Colonic mucosa (tissue), 4 donors: ENCODE measurements at regions not wholly inside any gene's neighbourhood (a gene's known extent, or its start where the extent isn't known, plus 50 kb on each side); places are given as distances from the start of the nearest gene placed in this dataset.

Experiments
- DNase-seq: peaks from one replicate; pipeline ENCODE4 v3.0.0-alpha.2; 2020
- H3K27ac ChIP-seq: fragments of 200-600 bp; one replicate; pipeline ENCODE4 v1.8.0; 2021
- H3K27me3 ChIP-seq: fragments of 200-600 bp; one replicate; pipeline ENCODE4 v1.8.0; 2021
- H3K36me3 ChIP-seq: fragments of 200-600 bp; one replicate; pipeline ENCODE4 v1.8.0; 2021
- H3K4me1 ChIP-seq: fragments of 200-600 bp; one replicate; pipeline ENCODE4 v1.8.0; 2021; ENCODE audit warnings: mild to moderate bottlenecking
- H3K4me3 ChIP-seq: fragments of 200-600 bp; one replicate; pipeline ENCODE4 v1.8.0; 2021
- H3K9ac ChIP-seq, 2 donors: one replicate each; pipeline ENCODE4 v1.7.0; 2013; ENCODE audit warnings: control low read depth in 2 of 2, low read depth in 2 of 2, low read length in 2 of 2
- H3K9me3 ChIP-seq: fragments of 200-600 bp; one replicate; pipeline ENCODE4 v1.8.0; 2021
- intact Hi-C: fragments of 100-400 bp; cut with DNase I; formaldehyde crosslinking; loops from one replicate; pipeline ENCODE4 v1.14.1; 2022
- TF ChIP-seq, protein P1 (sequence below): fragments of 200-600 bp; IDR thresholded peaks from one replicate; pipeline ENCODE4 v1.8.0; 2022; ENCODE audit warnings: antibody characterized with exemption, mild to moderate bottlenecking
- donor health status: healthy.
- donor health status: DM: no; HTN: no; CAD: no.
- donor health status: DM: no; HTN: no; CAD: no.

DNA sequence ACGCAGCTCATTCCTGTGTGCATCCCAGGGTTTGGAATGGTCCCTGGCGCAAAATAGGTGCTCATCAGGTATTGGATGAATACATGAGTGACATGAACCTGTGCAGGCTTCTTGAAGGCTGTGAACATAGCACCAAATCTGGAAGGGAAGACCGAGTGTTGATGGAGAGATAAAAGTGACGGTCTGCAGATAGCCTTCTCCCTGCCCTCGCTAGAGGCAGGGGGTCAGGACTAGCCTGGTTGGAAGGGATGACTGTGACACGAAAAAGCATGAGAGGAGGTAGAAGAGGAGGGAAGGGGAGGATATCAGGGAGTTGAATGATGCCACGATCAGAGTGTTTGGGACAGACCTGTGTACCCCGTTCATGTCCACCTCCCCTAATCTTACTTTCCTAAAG, 267.1 kb downstream of the XXYLT1 start:
- DNase-seq: peak; percentile 6
- Histone ChIP-seq H3K4me1 (no peaks in the 10 kb centered on the region), H3K4me3 (no peak overlapping the region), H3K36me3 (no peaks in the 10 kb centered on the region), H3K9me3 (no peaks in the 10 kb centered on the region), H3K27me3 (no peaks in the 10 kb centered on the region), H3K9ac (no peak overlapping the region), H3K27ac (no peak overlapping the region)
- intact Hi-C loops: no loop called here
- TF ChIP-seq, protein P1, sequence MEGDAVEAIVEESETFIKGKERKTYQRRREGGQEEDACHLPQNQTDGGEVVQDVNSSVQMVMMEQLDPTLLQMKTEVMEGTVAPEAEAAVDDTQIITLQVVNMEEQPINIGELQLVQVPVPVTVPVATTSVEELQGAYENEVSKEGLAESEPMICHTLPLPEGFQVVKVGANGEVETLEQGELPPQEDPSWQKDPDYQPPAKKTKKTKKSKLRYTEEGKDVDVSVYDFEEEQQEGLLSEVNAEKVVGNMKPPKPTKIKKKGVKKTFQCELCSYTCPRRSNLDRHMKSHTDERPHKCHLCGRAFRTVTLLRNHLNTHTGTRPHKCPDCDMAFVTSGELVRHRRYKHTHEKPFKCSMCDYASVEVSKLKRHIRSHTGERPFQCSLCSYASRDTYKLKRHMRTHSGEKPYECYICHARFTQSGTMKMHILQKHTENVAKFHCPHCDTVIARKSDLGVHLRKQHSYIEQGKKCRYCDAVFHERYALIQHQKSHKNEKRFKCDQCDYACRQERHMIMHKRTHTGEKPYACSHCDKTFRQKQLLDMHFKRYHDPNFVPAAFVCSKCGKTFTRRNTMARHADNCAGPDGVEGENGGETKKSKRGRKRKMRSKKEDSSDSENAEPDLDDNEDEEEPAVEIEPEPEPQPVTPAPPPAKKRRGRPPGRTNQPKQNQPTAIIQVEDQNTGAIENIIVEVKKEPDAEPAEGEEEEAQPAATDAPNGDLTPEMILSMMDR: no peak

DNA sequence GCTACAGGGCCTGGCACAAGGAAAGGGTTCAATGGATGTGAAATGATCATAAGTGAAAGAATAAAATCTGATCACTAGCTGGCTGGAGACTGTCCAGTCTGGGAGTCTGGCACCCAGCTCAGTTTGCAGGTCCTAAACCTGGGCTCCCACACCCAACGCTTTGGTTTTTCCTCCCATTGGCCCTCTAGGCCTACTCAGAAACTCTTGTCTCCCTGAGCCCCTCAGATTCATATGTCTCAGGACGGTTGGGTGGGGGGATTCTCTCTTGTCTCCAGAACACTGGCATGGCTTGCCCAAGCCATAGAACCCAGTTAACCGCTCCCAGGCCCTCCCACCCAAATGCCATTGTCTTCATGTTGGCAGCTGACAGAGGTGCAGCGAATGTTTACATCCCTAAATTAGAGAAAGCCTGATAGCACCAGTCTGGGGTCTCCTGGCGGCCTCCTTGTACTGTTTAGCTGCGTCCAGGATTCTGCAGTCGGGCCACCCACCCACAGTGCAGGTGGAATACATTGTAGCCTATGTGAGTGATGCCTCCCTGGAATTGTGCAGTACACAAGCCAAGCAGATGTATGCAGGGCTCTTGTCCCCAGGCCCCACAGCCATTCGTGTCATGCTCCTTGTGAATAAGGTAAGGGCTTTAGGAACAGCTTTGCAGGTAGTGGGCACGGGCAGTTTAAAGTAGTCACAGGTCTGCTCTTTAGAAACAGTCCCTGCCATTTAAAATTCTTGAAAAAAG, 266.3 kb downstream of the XXYLT1 start:
- no peak overlapping the region for H3K27ac ChIP-seq

DNA sequence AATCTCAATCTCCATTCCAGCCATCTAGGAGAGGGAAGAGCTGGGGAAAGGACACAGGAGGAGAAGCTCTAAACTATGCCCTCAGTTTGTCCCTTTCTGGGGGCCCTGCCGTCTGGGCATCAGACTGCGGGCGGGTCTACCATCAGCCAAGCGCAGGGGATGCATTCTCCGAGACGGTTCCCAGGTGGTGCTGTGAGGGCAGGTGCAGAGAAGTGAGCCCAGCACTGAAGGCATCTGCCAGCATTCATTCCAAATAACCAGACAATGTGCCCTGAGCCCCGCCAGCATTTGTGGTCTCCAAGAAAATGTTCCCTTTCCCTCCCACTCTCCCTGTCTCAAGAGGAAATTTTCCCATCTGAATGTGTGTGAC, 265.7 kb downstream of the XXYLT1 start:
- intact Hi-C loops: no loop called here
- no peaks in the 10 kb centered on the region for H3K4me1 ChIP-seq
- no peak overlapping the region for H3K27ac ChIP-seq
- no peak overlapping the region for H3K4me3 ChIP-seq
- no peaks in the 10 kb centered on the region for H3K9me3 ChIP-seq
- no peaks in the 10 kb centered on the region for H3K27me3 ChIP-seq
- no peaks in the 10 kb centered on the region for H3K36me3 ChIP-seq
- no peak for DNase-seq
- TF ChIP-seq, protein P1: no peak
- no peak overlapping the region for H3K9ac ChIP-seq

More for the DNA sequence above, 266.3 kb downstream of the XXYLT1 start:
- intact Hi-C loops: no loop called here
- TF ChIP-seq, protein P1: no peak
- H3K9me3 ChIP-seq: no peaks in the 10 kb centered on the region
- peak; percentile 8 for DNase-seq
- no peaks in the 10 kb centered on the region for H3K36me3 ChIP-seq
- H3K9ac ChIP-seq: no peak overlapping the region
- no peak overlapping the region for H3K4me3 ChIP-seq
- no peaks in the 10 kb centered on the region for H3K4me1 ChIP-seq
- no peaks in the 10 kb centered on the region for H3K27me3 ChIP-seq

DNA sequence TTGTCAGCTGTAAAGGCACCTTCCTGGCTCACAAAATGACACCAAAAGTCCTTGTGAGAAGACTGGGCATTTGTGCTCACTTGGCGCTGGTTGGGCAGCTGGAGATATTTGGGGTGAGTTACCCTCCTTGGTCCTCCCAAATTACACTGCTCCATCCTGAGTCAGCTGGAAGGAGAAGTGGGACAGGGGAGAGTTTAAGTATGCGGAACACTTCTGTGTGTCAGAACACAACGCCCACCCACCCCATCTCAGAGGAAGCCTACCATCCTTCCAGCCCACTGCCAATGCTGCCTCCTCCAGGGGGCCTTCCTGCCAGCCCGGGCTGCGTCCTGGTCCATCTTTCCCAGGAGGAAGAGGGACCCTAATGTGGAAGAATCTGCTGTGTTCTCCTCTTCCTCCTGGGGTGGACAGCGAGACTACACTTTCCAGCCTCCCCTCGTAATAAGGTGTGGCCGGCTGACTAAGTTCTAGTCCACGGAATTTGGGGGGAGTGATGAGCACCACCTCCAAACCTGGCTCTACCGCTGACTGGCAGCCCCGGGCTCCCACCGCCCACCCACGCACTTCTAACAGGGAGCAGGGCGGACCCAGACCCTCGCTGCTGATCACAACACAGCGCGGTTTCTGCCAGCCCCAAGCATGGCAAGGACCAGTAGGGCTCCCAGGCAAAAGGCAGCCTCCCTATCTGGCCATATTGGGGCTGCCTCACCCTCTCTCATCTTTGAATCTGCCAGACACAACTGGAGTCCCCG, 265.0 kb downstream of the XXYLT1 start:
- Histone ChIP-seq H3K36me3 (no peaks in the 10 kb centered on the region), H3K9me3 (no peaks in the 10 kb centered on the region), H3K9ac (no peak overlapping the region), H3K27me3 (no peaks in the 10 kb centered on the region), H3K4me1 (no peaks in the 10 kb centered on the region), H3K27ac (no peak overlapping the region), H3K4me3 (no peak overlapping the region)
- TF ChIP-seq, protein P1: no peak
- intact Hi-C loops: no loop called here
- DNase-seq: no peak

DNA sequence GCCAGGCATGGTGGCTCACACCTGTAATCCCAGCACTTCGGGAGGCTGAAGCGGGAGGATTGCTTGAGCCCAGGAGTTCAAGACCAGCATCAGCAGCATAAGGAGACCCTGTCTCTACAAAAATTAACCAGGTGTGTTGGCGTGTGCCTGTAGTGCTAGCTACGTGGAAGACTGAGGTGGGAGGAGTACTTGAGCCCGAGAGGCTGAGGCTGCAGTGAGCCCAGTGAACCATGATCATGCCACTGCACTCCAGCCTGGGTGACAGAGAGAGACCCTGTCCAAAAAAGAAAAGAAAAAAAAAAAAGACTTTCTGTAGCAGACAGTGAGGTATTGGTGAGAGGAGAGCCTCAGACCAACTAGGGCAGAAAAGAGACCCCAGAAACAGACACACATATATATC, 263.8 kb downstream of the XXYLT1 start:
- intact Hi-C loops: no loop called here

More for the DNA sequence above, 263.8 kb downstream of the XXYLT1 start:
- H3K27me3 ChIP-seq: no peaks in the 10 kb centered on the region
- no peak overlapping the region for H3K9ac ChIP-seq
- no peak overlapping the region for H3K27ac ChIP-seq
- no peak for DNase-seq
- H3K4me1 ChIP-seq: no peaks in the 10 kb centered on the region
- no peaks in the 10 kb centered on the region for H3K36me3 ChIP-seq
- TF ChIP-seq, protein P1: no peak
- H3K4me3 ChIP-seq: no peak overlapping the region
- H3K9me3 ChIP-seq: no peaks in the 10 kb centered on the region
